H9 (cell line): ENCODE measurements at regions not wholly inside any gene's neighbourhood (a gene's known extent, or its start where the extent isn't known, plus 50 kb on each side); places are given as distances from the start of the nearest gene placed in this dataset.

Experiments used
- DNase-seq: peaks from one replicate; pipeline ENCODE4 v3.0.0-alpha.2; 2017
- H2AFZ ChIP-seq: one replicate; pipeline ENCODE4 v1.6.1; 2013; ENCODE audit warnings: mild to moderate bottlenecking, low read length, control low read depth, moderate library complexity
- H2AK5ac ChIP-seq: 2 replicates; pipeline ENCODE4 v1.6.1; 2013; ENCODE audit warnings: low read length, control low read depth, mixed read lengths; ENCODE audit not compliant: insufficient read length
- H2BK120ac ChIP-seq: one replicate; pipeline ENCODE4 v1.6.1; 2013; ENCODE audit warnings: low read depth, mild to moderate bottlenecking, low read length, control low read depth, inconsistent platforms; ENCODE audit not compliant: poor library complexity, severe bottlenecking
- H2BK12ac ChIP-seq: 2 replicates; pipeline ENCODE4 v1.6.1; 2013; ENCODE audit warnings: low read length, control low read depth, mixed read lengths, low read depth; ENCODE audit not compliant: insufficient read length
- H2BK15ac ChIP-seq: 2 replicates; pipeline ENCODE4 v1.6.1; 2013; ENCODE audit warnings: low read depth, low read length, control low read depth
- H2BK20ac ChIP-seq: one replicate; pipeline ENCODE4 v1.6.1; 2013; ENCODE audit warnings: low read depth, mild to moderate bottlenecking, low read length, control low read depth, inconsistent platforms; ENCODE audit not compliant: poor library complexity, severe bottlenecking
- H2BK5ac ChIP-seq: 2 replicates; pipeline ENCODE4 v1.6.1; 2013; ENCODE audit warnings: low read length, control low read depth, mixed read lengths; ENCODE audit not compliant: insufficient read length
- H3K14ac ChIP-seq: 2 replicates; pipeline ENCODE4 v1.6.1; 2013; ENCODE audit warnings: low read length, control low read depth; ENCODE audit not compliant: insufficient read depth
- H3K18ac ChIP-seq: 2 replicates; pipeline ENCODE4 v1.6.1; 2013; ENCODE audit warnings: low read depth, mild to moderate bottlenecking, mixed read lengths, low read length, control low read depth; ENCODE audit not compliant: insufficient read length
- H3K23ac ChIP-seq: 2 replicates; pipeline ENCODE4 v1.6.1; 2013; ENCODE audit warnings: low read length, control low read depth, mixed read lengths, low read depth; ENCODE audit not compliant: insufficient read length
- H3K23me2 ChIP-seq: 2 replicates; pipeline ENCODE4 v1.6.1; 2013; ENCODE audit warnings: low read depth, mild to moderate bottlenecking, mixed read lengths, low read length, control low read depth; ENCODE audit not compliant: insufficient read length, poor library complexity, severe bottlenecking
- H3K27ac ChIP-seq: 2 replicates; pipeline ENCODE4 v1.5.1; 2013; ENCODE audit warnings: low read length, control low read depth, mixed read lengths, low read depth; ENCODE audit not compliant: insufficient read length
- H3K27me3 ChIP-seq: 2 replicates; pipeline ENCODE4 v1.6.1; 2013; ENCODE audit warnings: low read length, control low read depth, inconsistent platforms; ENCODE audit not compliant: insufficient read depth
- H3K4ac ChIP-seq: 2 replicates; pipeline ENCODE4 v1.6.1; 2013; ENCODE audit warnings: low read depth, mild to moderate bottlenecking, control low read depth, inconsistent platforms, low read length, moderate library complexity
- H3K4me1 ChIP-seq: 2 replicates; pipeline ENCODE4 v1.6.1; 2013; ENCODE audit warnings: low read length, control low read depth, inconsistent platforms; ENCODE audit not compliant: insufficient read depth
- H3K4me2 ChIP-seq: 2 replicates; pipeline ENCODE4 v1.6.1; 2013; ENCODE audit warnings: low read length, control low read depth, mixed read lengths; ENCODE audit not compliant: insufficient read length, insufficient read depth
- H3K56ac ChIP-seq: 2 replicates; pipeline ENCODE4 v1.6.1; 2013; ENCODE audit warnings: low read depth, mild to moderate bottlenecking, mixed read lengths, low read length, control low read depth; ENCODE audit not compliant: insufficient read length
- H3K79me1 ChIP-seq: 2 replicates; pipeline ENCODE4 v1.6.1; 2013; ENCODE audit warnings: low read depth, mild to moderate bottlenecking, moderate library complexity, low read length, control low read depth, inconsistent platforms; ENCODE audit not compliant: insufficient read depth, poor library complexity, severe bottlenecking
- H3K79me2 ChIP-seq: 2 replicates; pipeline ENCODE4 v1.6.1; 2013; ENCODE audit warnings: low read length, control low read depth, inconsistent platforms; ENCODE audit not compliant: insufficient read depth
- H3K9ac ChIP-seq: 2 replicates; pipeline ENCODE4 v1.6.1; 2013; ENCODE audit warnings: low read length, control low read depth, mixed read lengths; ENCODE audit not compliant: insufficient read length; ENCODE audit errors: extremely low read depth
- H3K9me3 ChIP-seq: one replicate; pipeline ENCODE4 v1.6.1; 2013; ENCODE audit warnings: low read depth, low read length, inconsistent platforms; ENCODE audit not compliant: control insufficient read depth
- H3T11ph ChIP-seq: one replicate; pipeline ENCODE4 v1.6.1; 2013; ENCODE audit warnings: mild to moderate bottlenecking, low read length, control low read depth, inconsistent platforms
- H4K20me1 ChIP-seq: one replicate; pipeline ENCODE4 v1.6.1; 2013; ENCODE audit not compliant: control insufficient read depth, insufficient read length, insufficient read depth
- H4K5ac ChIP-seq: 2 replicates; pipeline ENCODE4 v1.6.1; 2013; ENCODE audit warnings: low read depth, mild to moderate bottlenecking, mixed read lengths, low read length, control low read depth; ENCODE audit not compliant: insufficient read length
- H4K8ac ChIP-seq: replicated peaks from 2 replicates; pipeline ENCODE4 v1.6.1; 2013; ENCODE audit warnings: low read length, control low read depth, mixed read lengths, low read depth; ENCODE audit not compliant: insufficient read length
- H4K91ac ChIP-seq: 2 replicates; pipeline ENCODE4 v1.6.1; 2013; ENCODE audit warnings: low read depth, mild to moderate bottlenecking, moderate library complexity, mixed read lengths, low read length, control low read depth; ENCODE audit not compliant: insufficient read length
- H3K27ac Mint-ChIP-seq, 3 experiments: 2 replicates in 2 of 3; 3 replicates in 1 of 3; pipeline ENCODE4 v1.8.0; 2020 to 2021; ENCODE audit warnings: mixed read lengths in 3 of 3, mild to moderate bottlenecking in 1 of 3, moderate library complexity in 1 of 3
- H3K27me3 Mint-ChIP-seq: 2 replicates; pipeline ENCODE4 v1.8.0; 2021; ENCODE audit warnings: low read depth, mild to moderate bottlenecking, moderate library complexity, mixed read lengths
- H3K36me3 Mint-ChIP-seq, 3 experiments: 2 replicates in 2 of 3; 3 replicates in 1 of 3; pipeline ENCODE4 v1.8.0; 2020 to 2021; ENCODE audit warnings: low read depth in 3 of 3, mixed read lengths in 3 of 3; ENCODE audit not compliant: insufficient read depth in 1 of 3
- H3K4me1 Mint-ChIP-seq, 2 experiments: 2 replicates each; pipeline ENCODE4 v1.8.0; 2020; ENCODE audit warnings: mixed read lengths in 2 of 2
- H3K4me3 Mint-ChIP-seq, 2 experiments: 2 replicates in 1 of 2; 3 replicates in 1 of 2; pipeline ENCODE4 v1.8.0; 2020 to 2021; ENCODE audit warnings: mild to moderate bottlenecking in 2 of 2, mixed read lengths in 2 of 2, moderate library complexity in 1 of 2
- H3K9me3 Mint-ChIP-seq, 2 experiments: 2 replicates in 1 of 2; 3 replicates in 1 of 2; pipeline ENCODE4 v1.8.0; 2020; ENCODE audit warnings: mild to moderate bottlenecking in 2 of 2, mixed read lengths in 2 of 2, moderate library complexity in 1 of 2
- WGBS: extraction: QIAGEN DNeasy Blood & Tissue Kit; methylation state at CpG from one replicate; pipeline ENCODE4 v1.1.7; 2013; ENCODE audit warnings: missing lambda C conversion rate, low lambda C conversion rate, mixed read lengths; ENCODE audit not compliant: insufficient read length; ENCODE audit errors: extremely low coverage; 5-methylcytosine and 5-hydroxymethylcytosine counted together
- TF ChIP-seq, protein P1 (sequence below): fragments of 200-600 bp; sonication (generic); conservative IDR thresholded peaks from 3 replicates; pipeline ENCODE4 v1.8.0; 2021; ENCODE audit warnings: antibody characterized with exemption, mild to moderate bottlenecking

DNA sequence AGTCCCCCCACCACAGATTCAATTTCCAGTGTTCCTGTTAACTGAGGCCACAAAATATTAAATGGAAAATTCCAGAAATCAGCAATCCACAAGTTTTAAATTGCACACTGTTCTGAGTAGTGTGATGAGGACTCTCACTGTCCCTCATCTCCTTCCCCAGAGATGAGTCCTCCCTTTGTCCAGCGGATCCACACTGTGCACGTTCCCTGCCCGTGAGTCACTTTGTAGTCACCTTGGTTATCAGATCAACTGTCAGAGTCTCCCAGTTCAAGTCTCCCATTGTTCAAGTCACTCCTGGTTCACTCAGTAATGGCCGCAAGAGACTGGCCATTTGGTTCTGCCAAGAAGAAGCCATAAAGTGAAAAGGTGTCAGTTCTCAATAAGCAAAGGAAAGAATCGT lies 168.6 kb upstream of the AFDN start:
- DNase-seq, result no peak
- H3K27me3 ChIP-seq, result no peaks in the 10 kb centered on the region
- no peak overlapping the region for H4K91ac ChIP-seq
- no peak overlapping the region for H2BK120ac ChIP-seq
- H2AFZ ChIP-seq, result no peak overlapping the region
- no peaks in the 10 kb centered on the region for H3K23me2 ChIP-seq
- H3K23ac ChIP-seq, result no peak overlapping the region
- TF ChIP-seq, protein P1, sequence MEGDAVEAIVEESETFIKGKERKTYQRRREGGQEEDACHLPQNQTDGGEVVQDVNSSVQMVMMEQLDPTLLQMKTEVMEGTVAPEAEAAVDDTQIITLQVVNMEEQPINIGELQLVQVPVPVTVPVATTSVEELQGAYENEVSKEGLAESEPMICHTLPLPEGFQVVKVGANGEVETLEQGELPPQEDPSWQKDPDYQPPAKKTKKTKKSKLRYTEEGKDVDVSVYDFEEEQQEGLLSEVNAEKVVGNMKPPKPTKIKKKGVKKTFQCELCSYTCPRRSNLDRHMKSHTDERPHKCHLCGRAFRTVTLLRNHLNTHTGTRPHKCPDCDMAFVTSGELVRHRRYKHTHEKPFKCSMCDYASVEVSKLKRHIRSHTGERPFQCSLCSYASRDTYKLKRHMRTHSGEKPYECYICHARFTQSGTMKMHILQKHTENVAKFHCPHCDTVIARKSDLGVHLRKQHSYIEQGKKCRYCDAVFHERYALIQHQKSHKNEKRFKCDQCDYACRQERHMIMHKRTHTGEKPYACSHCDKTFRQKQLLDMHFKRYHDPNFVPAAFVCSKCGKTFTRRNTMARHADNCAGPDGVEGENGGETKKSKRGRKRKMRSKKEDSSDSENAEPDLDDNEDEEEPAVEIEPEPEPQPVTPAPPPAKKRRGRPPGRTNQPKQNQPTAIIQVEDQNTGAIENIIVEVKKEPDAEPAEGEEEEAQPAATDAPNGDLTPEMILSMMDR, result no peak
- no peak overlapping the region for H3K27ac ChIP-seq
- WGBS, result no CpG with 5 or more reads among the region's 5 CpGs
- H4K5ac ChIP-seq, result no peak overlapping the region
- H3T11ph ChIP-seq, result no peak overlapping the region
- no peak overlapping the region for H2BK5ac ChIP-seq
- H3K9me3 ChIP-seq, result no peaks in the 10 kb centered on the region
- H3K79me1 ChIP-seq, result no peaks in the 10 kb centered on the region
- no peak overlapping the region for H3K56ac ChIP-seq
- H3K4me1 Mint-ChIP-seq, result peaks cover 0 to 9% of the 10 kb centered on the region in 2 experiments; a peak in 3 of 4 replicates
- no peaks in the 10 kb centered on the region for H3K4me1 ChIP-seq
- H2BK12ac ChIP-seq, result no peak overlapping the region
- no peaks in the 10 kb centered on the region for H4K20me1 ChIP-seq
- peaks cover 0 to 3% (median 0%) of the 10 kb centered on the region in 3 experiments; a peak in 1 of 7 replicates for H3K36me3 Mint-ChIP-seq
- H3K4ac ChIP-seq, result no peak overlapping the region
- no peak overlapping the region for H3K27ac Mint-ChIP-seq
- no peaks in the 10 kb centered on the region for H3K79me2 ChIP-seq
- H3K4me3 Mint-ChIP-seq, result no peak overlapping the region
- peaks cover 0 to 3% of the 10 kb centered on the region in 2 experiments; a peak in 1 of 5 replicates for H3K9me3 Mint-ChIP-seq
- no peak overlapping the region for H2BK15ac ChIP-seq
- H3K27me3 Mint-ChIP-seq, result peaks cover 3% of the 10 kb centered on the region
- no peak overlapping the region for H3K4me2 ChIP-seq
- H2AK5ac ChIP-seq, result no peak overlapping the region
- no peak overlapping the region for H3K18ac ChIP-seq
- no peak overlapping the region for H3K14ac ChIP-seq
- H2BK20ac ChIP-seq, result no peak overlapping the region
- H4K8ac ChIP-seq, result no peak overlapping the region
- no peak overlapping the region for H3K9ac ChIP-seq
